Colonic mucosa (tissue), 4 donors: ENCODE measurements at regions not wholly inside any gene's neighbourhood (a gene's known extent, or its start where the extent isn't known, plus 50 kb on each side); places are given as distances from the start of the nearest gene placed in this dataset.

Source experiments
- DNase-seq: peaks from one replicate; pipeline ENCODE4 v3.0.0-alpha.2; 2020
- H3K27ac ChIP-seq: fragments of 200-600 bp; one replicate; pipeline ENCODE4 v1.8.0; 2021
- H3K27me3 ChIP-seq: fragments of 200-600 bp; one replicate; pipeline ENCODE4 v1.8.0; 2021
- H3K36me3 ChIP-seq: fragments of 200-600 bp; one replicate; pipeline ENCODE4 v1.8.0; 2021
- H3K4me1 ChIP-seq: fragments of 200-600 bp; one replicate; pipeline ENCODE4 v1.8.0; 2021; ENCODE audit warnings: mild to moderate bottlenecking
- H3K4me3 ChIP-seq: fragments of 200-600 bp; one replicate; pipeline ENCODE4 v1.8.0; 2021
- H3K9ac ChIP-seq, 2 donors: one replicate each; pipeline ENCODE4 v1.7.0; 2013; ENCODE audit warnings: control low read depth in 2 of 2, low read depth in 2 of 2, low read length in 2 of 2
- H3K9me3 ChIP-seq: fragments of 200-600 bp; one replicate; pipeline ENCODE4 v1.8.0; 2021
- intact Hi-C: fragments of 100-400 bp; cut with DNase I; formaldehyde crosslinking; loops from one replicate; pipeline ENCODE4 v1.14.1; 2022
- TF ChIP-seq, protein P1 (sequence below): fragments of 200-600 bp; IDR thresholded peaks from one replicate; pipeline ENCODE4 v1.8.0; 2022; ENCODE audit warnings: antibody characterized with exemption, mild to moderate bottlenecking
- donor health status: healthy.
- donor health status: DM: no; HTN: no; CAD: no.
- donor health status: DM: no; HTN: no; CAD: no.

- TF ChIP-seq, protein P1, sequence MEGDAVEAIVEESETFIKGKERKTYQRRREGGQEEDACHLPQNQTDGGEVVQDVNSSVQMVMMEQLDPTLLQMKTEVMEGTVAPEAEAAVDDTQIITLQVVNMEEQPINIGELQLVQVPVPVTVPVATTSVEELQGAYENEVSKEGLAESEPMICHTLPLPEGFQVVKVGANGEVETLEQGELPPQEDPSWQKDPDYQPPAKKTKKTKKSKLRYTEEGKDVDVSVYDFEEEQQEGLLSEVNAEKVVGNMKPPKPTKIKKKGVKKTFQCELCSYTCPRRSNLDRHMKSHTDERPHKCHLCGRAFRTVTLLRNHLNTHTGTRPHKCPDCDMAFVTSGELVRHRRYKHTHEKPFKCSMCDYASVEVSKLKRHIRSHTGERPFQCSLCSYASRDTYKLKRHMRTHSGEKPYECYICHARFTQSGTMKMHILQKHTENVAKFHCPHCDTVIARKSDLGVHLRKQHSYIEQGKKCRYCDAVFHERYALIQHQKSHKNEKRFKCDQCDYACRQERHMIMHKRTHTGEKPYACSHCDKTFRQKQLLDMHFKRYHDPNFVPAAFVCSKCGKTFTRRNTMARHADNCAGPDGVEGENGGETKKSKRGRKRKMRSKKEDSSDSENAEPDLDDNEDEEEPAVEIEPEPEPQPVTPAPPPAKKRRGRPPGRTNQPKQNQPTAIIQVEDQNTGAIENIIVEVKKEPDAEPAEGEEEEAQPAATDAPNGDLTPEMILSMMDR, result no peak
- intact Hi-C loops, result loop anchor here (10.0 kb wide), 1 partner anchor 256 kb away; the partner anchor contains the start of gene MEIS1
- no peaks in the 10 kb centered on the region for H3K36me3 ChIP-seq
- H3K27ac ChIP-seq, result no peak overlapping the region
- H3K4me1 ChIP-seq, result no peaks in the 10 kb centered on the region
- no peaks in the 10 kb centered on the region for H3K9me3 ChIP-seq
- no peak for DNase-seq
- no peak overlapping the region for H3K9ac ChIP-seq
- H3K27me3 ChIP-seq, result no peaks in the 10 kb centered on the region
- no peak overlapping the region for H3K4me3 ChIP-seq
These were observed 256.4 kb downstream of the MEIS1 start for GRCh38 chr2:66691031-66691965.

DNA sequence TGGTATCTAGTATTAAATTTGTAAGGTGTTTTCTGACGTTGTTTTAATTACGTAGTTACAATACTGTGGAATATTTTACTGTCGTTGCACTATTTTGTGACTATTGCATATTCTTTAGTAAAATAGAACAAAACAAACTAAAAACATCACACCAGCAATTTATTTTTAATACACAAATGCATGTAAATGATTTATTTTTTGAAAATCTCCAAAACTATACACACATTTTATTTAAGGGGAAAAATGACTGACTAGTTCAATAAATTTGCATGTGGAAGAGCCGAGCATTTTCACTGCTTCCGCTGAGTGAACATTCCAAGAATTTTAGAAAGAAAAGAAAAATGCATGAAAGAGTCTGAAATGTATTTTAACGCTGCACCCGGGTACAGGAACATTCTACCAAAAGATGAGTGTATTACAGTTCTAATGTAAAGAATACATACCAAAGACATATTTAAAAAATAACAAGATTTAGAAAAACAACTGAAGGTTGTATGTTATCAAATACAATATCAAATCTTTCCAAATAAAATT, 257.7 kb downstream of the MEIS1 start:
- TF ChIP-seq, protein P1, result no peak

DNA sequence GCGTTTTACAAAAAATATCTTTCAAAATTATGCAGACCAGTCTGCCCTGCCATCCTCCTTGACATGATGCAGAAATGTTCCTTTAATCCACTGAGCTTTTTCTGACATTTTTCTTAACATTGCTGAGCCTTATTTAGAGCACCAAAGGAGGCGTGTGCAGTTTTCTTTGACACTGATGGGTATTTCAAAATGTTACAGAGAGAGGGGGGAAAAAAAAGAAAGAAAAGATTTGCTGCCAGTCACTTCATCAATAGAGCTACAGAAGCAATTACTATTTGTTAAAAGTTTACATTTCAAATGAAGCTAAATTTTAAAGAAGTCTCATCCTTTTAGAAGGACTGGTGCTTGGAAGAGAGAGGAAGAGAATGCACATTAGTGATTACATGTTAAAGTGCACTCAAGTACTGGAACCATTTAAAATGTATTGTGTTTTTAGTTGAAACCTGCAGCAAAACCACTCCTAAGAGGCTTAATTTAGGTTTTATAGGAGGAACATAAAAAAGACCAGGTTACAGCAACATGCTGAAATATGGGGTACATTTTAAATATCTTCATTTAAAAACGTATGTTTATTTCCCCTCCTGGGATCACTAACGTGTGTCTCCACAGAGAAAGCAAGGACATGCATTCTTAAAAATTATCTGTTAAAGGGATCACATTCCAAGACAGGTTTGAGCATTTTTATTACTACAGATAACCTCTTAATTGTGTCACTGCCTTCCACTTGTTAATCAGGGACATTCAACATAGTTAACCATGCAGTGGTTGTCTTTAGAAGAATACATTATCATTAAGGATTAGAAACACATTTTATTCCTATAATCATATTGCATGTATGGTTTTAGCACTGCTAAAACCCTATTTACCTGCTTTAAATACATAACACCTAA, 258.4 kb downstream of the MEIS1 start:
- H3K27ac ChIP-seq, result peak overlapping the region; percentile 28
- H3K4me1 ChIP-seq, result no peaks in the 10 kb centered on the region
- no peak for DNase-seq
- TF ChIP-seq, protein P1, result no peak
- H3K4me3 ChIP-seq, result no peak overlapping the region
- no peaks in the 10 kb centered on the region for H3K27me3 ChIP-seq
- no peaks in the 10 kb centered on the region for H3K9me3 ChIP-seq
- intact Hi-C loops, result loop anchor here (10.0 kb wide), 1 partner anchor 259 kb away; the partner anchor contains the start of gene MEIS1
- no peak overlapping the region for H3K9ac ChIP-seq
- H3K36me3 ChIP-seq, result no peaks in the 10 kb centered on the region

More for the DNA sequence above, 257.7 kb downstream of the MEIS1 start:
- Histone ChIP-seq H3K27me3 (no peaks in the 10 kb centered on the region), H3K4me1 (no peaks in the 10 kb centered on the region), H3K9ac (no peak overlapping the region), H3K4me3 (no peak overlapping the region), H3K36me3 (no peaks in the 10 kb centered on the region), H3K27ac (no peak overlapping the region), H3K9me3 (no peaks in the 10 kb centered on the region)
- no peak for DNase-seq
- intact Hi-C loops, result loop anchor here (10.0 kb wide), 1 partner anchor 258 kb away; the partner anchor contains the start of gene MEIS1

DNA sequence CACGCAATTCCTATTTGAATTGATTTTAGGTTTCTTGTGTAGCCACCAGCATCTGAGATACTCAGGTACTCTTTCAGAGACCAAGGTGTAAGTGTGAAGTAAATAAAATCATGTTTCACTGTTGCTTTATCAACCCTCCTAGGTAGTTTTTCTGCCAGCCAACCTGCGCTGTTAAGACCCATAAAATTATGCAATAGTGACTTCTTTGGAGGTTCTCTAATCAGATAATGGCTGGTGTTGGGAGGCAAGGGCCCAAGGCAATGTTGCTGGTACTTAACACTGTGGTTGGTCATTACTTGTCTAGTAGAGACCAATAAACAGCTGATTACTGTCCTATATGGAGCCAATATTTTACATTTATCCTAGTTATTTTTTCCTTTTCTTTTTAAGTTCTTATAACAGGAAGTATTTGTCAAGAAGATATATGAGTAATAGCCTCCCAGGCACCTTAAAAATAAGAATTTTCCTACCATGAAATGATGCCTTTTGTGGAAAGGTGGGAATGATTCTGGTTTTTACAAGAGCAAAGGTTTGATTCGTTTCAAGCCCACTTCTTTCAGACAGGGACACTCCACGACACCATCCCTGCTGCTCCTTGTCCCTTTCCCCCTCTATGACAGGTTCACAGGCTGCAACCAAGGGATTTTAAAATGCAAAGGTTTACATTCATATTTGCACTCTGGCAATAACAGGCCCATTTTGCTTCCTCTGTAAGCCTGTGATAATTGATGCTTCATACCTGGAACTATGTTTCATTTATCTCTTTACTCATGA, 259.3 kb downstream of the MEIS1 start:
- Histone ChIP-seq H3K4me3 (no peak overlapping the region), H3K27ac (peak overlapping the region; percentile 28), H3K9me3 (no peaks in the 10 kb centered on the region), H3K9ac (no peak overlapping the region), H3K36me3 (no peaks in the 10 kb centered on the region), H3K27me3 (no peaks in the 10 kb centered on the region), H3K4me1 (no peaks in the 10 kb centered on the region)
- intact Hi-C loops, result loop anchor here (10.0 kb wide), 1 partner anchor 259 kb away; the partner anchor contains the start of gene MEIS1
- DNase-seq, result no peak
- TF ChIP-seq, protein P1, result no peak
